NCI-H1092 treated with DMSO at 0.1 percent for 48 hours (cell line): ENCODE measurements at regions not wholly inside any gene's neighbourhood (a gene's known extent, or its start where the extent isn't known, plus 50 kb on each side); places are given as distances from the start of the nearest gene placed in this dataset.

Source experiments
- DNase-seq: peaks from one replicate; lab custom pipeline; 2025; lab: John Stamatoyannopoulos, UW

GRCh38 chr15:70277556-70277955 is 179.8 kb upstream of the TLE3 start:
- DNase-seq = no peak

DNA sequence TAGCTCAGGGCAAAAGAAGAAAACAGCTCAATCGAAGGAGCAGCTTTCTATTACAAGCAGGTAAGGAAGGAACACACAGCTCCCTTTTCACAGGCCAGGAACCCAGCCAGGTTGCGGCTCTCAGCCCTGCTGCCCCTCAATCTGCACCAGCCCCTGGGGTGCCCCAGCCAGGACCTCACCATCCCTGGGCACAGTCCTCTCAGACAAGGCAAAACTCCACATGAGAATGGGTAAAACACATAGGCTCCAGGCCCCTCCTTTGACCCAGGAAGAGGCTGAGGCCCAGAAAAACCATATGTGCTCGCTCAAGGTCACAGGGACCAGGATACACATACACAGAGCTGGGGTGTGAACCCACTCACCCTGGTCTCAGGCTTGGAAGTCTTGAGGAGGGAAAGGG is 178.7 kb upstream of the TLE3 start:
- no peak for DNase-seq

GRCh38 chr15:70275461-70276138 is 177.9 kb upstream of the TLE3 start:
- no peak for DNase-seq

DNA sequence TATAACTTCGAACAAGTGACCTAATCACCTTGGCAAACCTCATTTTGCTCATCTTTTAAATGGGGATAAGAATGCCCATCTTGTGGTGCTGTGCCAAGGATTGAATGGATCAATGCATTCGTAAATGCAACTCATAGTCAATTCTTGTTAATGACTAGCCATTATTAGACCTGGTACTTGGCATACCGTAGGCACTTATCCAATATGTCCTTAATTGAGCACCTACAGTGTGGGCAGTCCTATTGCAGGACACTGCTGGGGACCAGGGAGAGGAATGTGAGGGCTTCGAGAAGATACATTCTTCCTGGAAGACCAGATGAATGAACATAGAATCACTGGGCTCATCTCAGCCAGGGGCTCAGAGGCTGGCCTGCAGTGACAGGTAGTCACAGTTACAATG is 177.2 kb upstream of the TLE3 start:
- DNase-seq = no peak

DNA sequence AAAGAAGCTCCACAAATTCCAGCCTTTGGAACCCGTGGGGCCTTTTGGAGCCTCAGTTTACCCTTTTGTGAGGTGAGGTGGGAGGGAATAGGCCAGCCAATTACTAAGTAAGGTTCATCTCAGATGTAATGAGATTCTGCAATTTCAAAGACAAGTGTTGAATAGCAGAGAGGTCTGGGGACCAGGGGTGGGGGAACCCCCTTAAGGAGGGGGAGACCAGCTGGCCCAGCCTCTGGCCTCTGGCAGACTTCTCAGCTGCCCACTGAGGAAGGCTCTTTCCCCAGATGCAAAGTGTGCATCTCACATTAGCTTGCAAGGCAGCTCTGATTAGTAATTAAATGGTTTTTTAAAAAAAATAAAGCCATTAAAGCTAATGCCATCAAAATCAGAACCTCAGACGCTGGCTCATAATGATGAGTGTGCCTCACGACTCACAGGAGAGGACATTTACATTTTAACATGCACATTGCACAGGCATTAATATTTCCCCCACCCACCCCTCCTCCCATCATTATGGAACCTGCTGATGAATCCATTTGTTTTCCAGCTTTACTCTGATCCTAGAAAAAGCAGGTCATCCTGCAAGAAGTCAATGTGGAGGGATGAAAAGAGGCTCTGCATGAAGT is 176.7 kb upstream of the TLE3 start:
- no peak for DNase-seq

GRCh38 chr15:70273808-70274207 is 176.1 kb upstream of the TLE3 start:
- DNase-seq = no peak

DNA sequence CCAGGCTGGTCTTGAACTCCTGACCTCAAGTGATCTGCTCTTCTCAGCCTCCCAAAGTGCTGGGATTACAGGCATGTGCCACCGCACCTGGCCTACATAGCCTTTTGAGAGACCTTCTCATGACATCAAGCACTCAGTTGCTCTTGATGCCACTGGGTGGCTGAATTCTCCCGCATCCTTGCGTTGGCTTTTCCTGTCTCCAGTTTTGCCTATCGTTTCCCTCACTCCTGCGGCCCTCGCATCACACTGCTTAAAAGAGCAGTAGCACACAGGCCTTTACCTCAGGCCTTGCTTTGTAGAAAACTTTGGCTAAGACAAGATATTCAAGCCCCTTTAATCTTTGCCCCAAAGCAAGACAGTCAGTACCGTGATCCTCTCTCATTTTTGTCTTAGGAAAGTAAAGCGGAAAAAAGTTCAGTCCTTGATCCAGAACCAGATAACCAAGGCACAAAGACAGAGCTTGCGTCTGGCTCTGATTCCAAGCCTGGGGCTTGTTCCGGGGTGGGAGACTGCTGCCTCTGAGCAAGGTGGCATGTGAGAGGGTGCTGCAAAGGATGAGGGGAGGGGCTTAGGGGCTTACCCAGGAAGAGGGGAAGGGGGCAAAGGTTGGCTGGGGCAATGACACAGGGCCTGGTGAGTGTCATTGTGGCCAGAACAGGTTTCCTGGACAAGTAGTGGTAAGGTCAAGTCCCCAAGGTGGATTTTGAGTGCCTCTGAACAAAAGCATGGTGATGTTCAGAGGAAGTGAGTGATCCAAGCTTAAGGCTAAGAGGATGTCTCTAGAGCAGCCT is 175.0 kb upstream of the TLE3 start:
- no peak for DNase-seq

DNA sequence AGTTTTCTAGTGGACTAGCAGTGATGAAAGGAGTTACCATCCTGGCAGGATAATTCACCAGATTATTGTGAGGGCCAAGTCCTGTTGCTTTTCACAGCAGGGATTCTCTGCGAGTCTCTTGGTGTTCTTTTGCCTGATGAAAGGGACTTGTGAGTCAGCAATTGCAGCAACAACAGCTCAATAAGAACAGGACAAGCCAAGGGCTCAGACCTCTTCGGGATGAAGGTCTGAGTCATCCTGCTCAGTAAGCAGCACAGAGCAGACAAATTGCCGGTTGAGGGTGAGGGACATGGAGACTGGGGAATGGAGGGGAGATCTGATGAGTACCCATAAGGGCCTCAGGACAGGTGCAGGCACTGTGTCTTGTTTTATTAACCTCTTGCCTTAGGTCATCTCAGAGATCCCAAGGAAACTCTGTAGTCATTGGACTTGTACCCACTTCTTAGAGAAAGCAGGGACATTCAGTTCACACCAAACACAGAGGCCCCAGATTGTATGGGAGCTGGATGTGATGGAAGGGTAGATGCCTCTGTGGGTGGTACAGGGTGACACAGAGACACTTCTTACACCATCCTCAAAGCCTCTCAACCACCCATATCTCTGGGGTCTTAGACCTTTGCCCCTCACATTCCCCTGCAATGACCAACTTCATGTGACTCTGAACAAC is 173.8 kb upstream of the TLE3 start:
- no peak for DNase-seq

DNA sequence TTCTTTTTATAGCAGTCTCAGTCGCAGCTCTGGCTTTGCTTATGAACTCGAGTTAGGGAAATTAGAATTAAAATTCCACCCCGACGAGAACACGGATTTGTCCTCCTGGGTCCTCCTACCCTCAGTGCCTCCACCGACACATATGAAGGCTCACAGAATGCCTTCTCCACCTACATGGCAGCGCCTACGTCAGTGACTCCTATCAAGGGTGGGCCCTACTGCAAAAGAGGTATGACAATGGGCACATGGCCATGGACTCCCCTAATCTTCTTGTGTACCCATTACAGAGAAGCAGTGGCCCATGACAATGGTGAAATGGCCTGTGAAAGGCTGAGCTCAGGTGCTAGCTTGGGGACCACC is 173.0 kb upstream of the TLE3 start:
- DNase-seq = no peak

- DNase-seq = no peak
Observed at GRCh38 chr15:70269991-70270751, 172.5 kb upstream of the TLE3 start.

DNA sequence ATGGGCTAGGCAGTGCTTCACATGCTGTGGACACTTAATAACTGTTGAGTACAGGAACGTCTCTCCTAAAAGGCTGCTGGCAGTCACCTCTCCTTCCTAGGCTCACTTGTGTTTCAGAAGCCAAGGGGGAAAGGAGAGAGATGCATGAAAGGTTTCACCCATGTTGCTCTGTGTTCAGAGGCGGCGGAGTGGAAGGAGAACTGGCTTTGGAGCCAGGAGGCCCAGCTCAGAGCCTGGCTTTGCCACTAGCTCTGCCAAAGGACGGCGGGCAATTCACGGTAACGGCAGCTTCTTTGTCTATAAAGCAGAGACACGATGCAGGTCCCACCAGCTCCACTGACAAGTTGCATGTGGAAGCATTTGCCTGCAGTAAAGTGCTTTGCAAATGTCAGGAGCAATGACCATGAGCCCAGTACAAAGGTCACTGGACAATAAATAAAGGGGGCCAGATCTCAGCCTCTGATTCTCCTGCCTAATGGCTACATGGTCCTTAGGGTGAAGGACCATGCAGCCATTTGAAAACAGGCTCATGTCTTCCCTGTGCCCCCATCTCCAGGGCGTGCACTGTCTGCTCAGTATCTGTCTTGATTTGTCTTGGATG is 171.7 kb upstream of the TLE3 start:
- DNase-seq = no peak

GRCh38 chr15:70268698-70269251 is 171.1 kb upstream of the TLE3 start:
- DNase-seq = no peak

GRCh38 chr15:70267879-70268278 is 170.2 kb upstream of the TLE3 start:
- no peak for DNase-seq

DNA sequence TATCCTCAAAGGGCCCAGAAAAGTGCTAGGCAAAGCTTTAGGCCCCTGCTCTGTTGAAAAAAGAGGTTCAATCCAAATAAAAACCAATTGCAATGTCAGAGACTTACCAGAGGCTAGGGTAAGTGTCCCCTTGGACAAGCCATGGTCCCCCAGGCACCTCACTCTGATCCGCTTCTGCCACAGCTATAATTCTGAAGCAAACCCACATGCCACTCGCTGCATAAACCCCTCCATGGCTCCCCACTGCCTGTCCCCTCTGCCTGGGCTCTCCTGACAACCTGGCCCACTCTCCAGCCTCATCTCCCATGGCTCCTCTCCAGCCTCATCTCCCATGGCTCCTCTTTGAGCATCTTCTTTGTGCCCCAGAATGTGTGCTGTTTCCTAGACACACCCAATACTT is 169.6 kb upstream of the TLE3 start:
- DNase-seq = no peak

DNA sequence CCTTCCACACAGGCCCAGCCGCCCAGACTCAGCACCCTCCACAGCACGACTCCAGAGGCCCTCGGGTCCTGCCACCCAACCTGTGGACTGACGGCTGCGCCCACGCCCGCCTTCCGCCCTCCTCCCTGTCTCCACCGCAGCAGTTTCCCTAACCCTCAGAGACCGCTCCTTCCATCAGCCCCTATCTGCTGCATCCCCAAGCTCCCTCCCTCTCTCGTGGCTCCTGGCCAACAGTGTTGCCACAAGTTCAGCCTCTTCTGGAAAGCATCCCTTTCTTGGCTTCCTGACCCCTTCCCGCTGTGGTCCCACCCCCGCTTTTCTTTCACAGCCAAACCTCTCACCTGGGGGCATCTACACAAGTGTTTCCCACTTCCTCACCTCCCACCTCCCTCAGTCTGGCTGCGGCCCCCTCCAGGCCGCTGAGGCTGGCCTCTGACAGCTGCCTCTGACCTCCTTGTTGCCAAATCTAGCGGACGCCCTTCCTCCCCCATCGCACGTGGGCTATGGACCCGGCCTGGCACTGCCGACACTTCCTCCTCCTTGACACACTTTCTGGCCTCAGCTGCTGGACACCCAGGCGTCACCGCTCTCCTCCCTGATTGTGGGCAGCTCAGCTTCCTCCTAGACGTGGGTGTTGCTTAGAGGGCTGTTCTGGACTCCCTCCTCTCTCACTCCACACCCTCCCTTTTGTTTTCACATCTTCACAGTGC is 168.8 kb upstream of the TLE3 start:
- no peak for DNase-seq

DNA sequence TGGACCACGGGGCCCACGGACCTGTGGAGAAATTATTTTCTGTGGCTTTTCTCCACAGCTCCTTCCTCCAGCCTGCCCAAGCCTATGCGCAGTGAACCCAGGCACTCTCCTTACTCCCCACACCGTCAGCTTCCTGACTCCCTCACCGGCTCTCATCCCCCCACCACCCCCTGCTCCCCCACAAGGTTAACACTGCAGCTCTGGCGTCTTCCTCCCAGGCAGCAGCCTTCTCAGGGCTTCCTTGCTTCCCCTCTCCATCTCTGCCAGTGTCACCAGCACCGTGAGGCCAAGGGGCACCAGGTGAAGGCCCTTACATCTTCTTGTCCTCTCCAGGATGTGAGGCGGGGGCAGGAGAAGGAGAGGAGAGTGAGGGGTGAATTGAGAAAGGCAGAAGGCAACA is 168.3 kb upstream of the TLE3 start:
- DNase-seq = no peak

- no peak for DNase-seq
Observed at GRCh38 chr15:70265466-70265978, 167.8 kb upstream of the TLE3 start.

- DNase-seq = no peak
Observed at GRCh38 chr15:70264738-70265465, 167.2 kb upstream of the TLE3 start.

GRCh38 chr15:70264014-70264582 is 166.4 kb upstream of the TLE3 start:
- DNase-seq = peak; percentile 65
